Astrocyte (in vitro differentiated cells and primary cell): ENCODE measurements at regions not wholly inside any gene's neighbourhood (a gene's known extent, or its start where the extent isn't known, plus 50 kb on each side); places are given as distances from the start of the nearest gene placed in this dataset.

Experiments
- DNase-seq: peaks from one replicate; pipeline ENCODE4 v3.0.0-alpha.2; 2010; ENCODE audit warnings: low read depth
- FAIRE-seq: peaks from 2 replicates; lab custom pipeline; 2011; peaks lifted over from hg19 to GRCh38; lab: Jason Lieb, UNC
- H2AFZ ChIP-seq: 2 replicates; pipeline ENCODE4 v1.6.0; 2012; ENCODE audit warnings: low read depth, low read length, inconsistent platforms
- H3K27ac ChIP-seq: 2 replicates; pipeline ENCODE4 v1.5.1; 2011; ENCODE audit warnings: low read depth, low read length, inconsistent platforms
- H3K27me3 ChIP-seq: 2 replicates; pipeline ENCODE4 v1.6.0; 2011; ENCODE audit warnings: low read length, inconsistent platforms; ENCODE audit not compliant: insufficient read depth
- H3K36me3 ChIP-seq: 2 replicates; pipeline ENCODE4 v1.5.1; 2011; ENCODE audit warnings: low read length, inconsistent platforms; ENCODE audit not compliant: insufficient read depth
- H3K4me1 ChIP-seq: 2 replicates; pipeline ENCODE4 v1.5.1; 2011; ENCODE audit warnings: low read length, inconsistent platforms; ENCODE audit not compliant: insufficient read depth
- H3K4me2 ChIP-seq: 2 replicates; pipeline ENCODE4 v1.6.0; 2012; ENCODE audit warnings: low read length, inconsistent platforms
- H3K4me3 ChIP-seq: 2 replicates; pipeline ENCODE4 v1.5.1; 2011; ENCODE audit warnings: low read depth, mild to moderate bottlenecking, low read length, inconsistent platforms; ENCODE audit not compliant: insufficient read depth
- H3K79me2 ChIP-seq: 2 replicates; pipeline ENCODE4 v1.6.0; 2012; ENCODE audit warnings: mild to moderate bottlenecking, low read length, inconsistent platforms; ENCODE audit not compliant: insufficient read depth
- H3K9ac ChIP-seq: 2 replicates; pipeline ENCODE4 v1.6.0; 2012; ENCODE audit warnings: mild to moderate bottlenecking, low read length, inconsistent platforms
- H3K9me3 ChIP-seq: 2 replicates; pipeline ENCODE4 v1.5.1; 2012; ENCODE audit warnings: low read depth, mild to moderate bottlenecking, low read length, inconsistent platforms; ENCODE audit not compliant: insufficient read depth
- H4K20me1 ChIP-seq: 2 replicates; pipeline ENCODE4 v1.6.0; 2012; ENCODE audit warnings: low read length, inconsistent platforms; ENCODE audit not compliant: insufficient read depth
- H3K27ac Mint-ChIP-seq: one replicate; pipeline ENCODE4 v1.8.0; 2021; ENCODE audit warnings: mild to moderate bottlenecking, mixed read lengths; ENCODE audit not compliant: unreplicated experiment
- H3K27me3 Mint-ChIP-seq: one replicate; pipeline ENCODE4 v1.8.0; 2021; ENCODE audit warnings: low read depth, mixed read lengths; ENCODE audit not compliant: unreplicated experiment
- H3K36me3 Mint-ChIP-seq: one replicate; pipeline ENCODE4 v1.8.0; 2021; ENCODE audit warnings: low read depth, mixed read lengths; ENCODE audit not compliant: unreplicated experiment
- H3K4me1 Mint-ChIP-seq: one replicate; pipeline ENCODE4 v1.8.0; 2021; ENCODE audit warnings: low read depth, mixed read lengths; ENCODE audit not compliant: unreplicated experiment
- H3K4me3 Mint-ChIP-seq: one replicate; pipeline ENCODE4 v1.8.0; 2021; ENCODE audit warnings: mild to moderate bottlenecking, moderate library complexity, mixed read lengths; ENCODE audit not compliant: unreplicated experiment
- H3K9me3 Mint-ChIP-seq: one replicate; pipeline ENCODE4 v1.8.0; 2021; ENCODE audit warnings: mild to moderate bottlenecking, mixed read lengths; ENCODE audit not compliant: unreplicated experiment
- EZH2 ChIP-seq: IDR thresholded peaks from 2 replicates; pipeline ENCODE4 v1.6.1; 2012; ENCODE audit warnings: mild to moderate bottlenecking, low read length, inconsistent platforms; ENCODE audit not compliant: insufficient read depth
- TF ChIP-seq, protein P1 (sequence below): IDR thresholded peaks from 2 replicates; pipeline ENCODE4 v1.5.1; 2011; ENCODE audit warnings: low read depth, mild to moderate bottlenecking, inconsistent platforms, low read length, moderate library complexity; ENCODE audit not compliant: insufficient read depth

DNA sequence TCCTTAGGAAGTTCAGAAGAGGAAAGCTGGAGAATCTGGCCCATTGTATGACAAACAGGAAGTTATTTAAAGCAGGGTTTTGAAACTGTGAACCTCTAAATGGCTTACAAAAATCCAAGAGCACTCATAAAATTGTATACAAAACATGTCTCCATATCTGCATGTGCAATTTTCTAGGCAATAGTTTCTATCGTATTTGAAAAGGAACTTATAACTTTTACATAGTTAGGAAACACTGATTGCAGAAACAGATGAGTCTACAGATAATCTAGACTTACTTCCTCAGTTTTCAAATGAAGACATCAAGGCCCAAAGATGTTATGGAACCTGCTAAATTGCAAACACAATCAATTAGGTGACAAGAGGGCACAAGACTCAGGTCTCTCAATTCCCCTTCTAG, 53.3 kb upstream of the ETV6 start:
- Histone ChIP-seq H4K20me1 (no peaks in the 10 kb centered on the region), H3K4me3 (no peak overlapping the region), H3K9me3 (no peaks in the 10 kb centered on the region), H3K27me3 (no peaks in the 10 kb centered on the region), H2AFZ (no peak overlapping the region), H3K27ac (no peak overlapping the region), H3K4me2 (no peak overlapping the region), H3K4me1 (no peaks in the 10 kb centered on the region), H3K36me3 (no peaks in the 10 kb centered on the region), H3K79me2 (no peaks in the 10 kb centered on the region), H3K9ac (no peak overlapping the region)
- TF ChIP-seq, protein P1, sequence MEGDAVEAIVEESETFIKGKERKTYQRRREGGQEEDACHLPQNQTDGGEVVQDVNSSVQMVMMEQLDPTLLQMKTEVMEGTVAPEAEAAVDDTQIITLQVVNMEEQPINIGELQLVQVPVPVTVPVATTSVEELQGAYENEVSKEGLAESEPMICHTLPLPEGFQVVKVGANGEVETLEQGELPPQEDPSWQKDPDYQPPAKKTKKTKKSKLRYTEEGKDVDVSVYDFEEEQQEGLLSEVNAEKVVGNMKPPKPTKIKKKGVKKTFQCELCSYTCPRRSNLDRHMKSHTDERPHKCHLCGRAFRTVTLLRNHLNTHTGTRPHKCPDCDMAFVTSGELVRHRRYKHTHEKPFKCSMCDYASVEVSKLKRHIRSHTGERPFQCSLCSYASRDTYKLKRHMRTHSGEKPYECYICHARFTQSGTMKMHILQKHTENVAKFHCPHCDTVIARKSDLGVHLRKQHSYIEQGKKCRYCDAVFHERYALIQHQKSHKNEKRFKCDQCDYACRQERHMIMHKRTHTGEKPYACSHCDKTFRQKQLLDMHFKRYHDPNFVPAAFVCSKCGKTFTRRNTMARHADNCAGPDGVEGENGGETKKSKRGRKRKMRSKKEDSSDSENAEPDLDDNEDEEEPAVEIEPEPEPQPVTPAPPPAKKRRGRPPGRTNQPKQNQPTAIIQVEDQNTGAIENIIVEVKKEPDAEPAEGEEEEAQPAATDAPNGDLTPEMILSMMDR: no peak
- TF ChIP-seq EZH2: no peak
- peaks cover 4% of the 10 kb centered on the region for H3K27me3 Mint-ChIP-seq
- H3K36me3 Mint-ChIP-seq: no peaks in the 10 kb centered on the region
- H3K4me3 Mint-ChIP-seq: no peak overlapping the region
- H3K4me1 Mint-ChIP-seq: peaks cover 5% of the 10 kb centered on the region
- DNase-seq (no peak), FAIRE-seq (no peak)
- peaks cover 3% of the 10 kb centered on the region for H3K9me3 Mint-ChIP-seq
- H3K27ac Mint-ChIP-seq: no peak overlapping the region

DNA sequence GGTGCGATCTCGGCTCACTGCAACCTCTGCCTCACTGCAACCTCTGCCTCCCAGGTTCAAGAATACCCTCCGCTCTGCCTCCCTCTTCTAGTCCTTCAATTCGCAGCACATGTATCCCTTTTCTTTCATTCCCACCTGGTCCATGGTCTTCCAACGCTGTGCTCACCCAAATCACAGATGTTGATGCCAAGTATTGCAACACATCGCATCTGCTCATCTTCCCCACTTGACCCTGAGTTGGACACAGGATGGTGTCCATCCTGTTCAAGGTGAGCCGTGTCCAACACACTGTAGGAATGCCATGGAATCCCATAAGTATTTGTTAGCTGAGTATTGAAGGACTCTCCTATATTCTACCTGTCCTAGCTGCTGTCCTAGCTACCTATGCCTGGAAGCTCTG, 50.6 kb upstream of the ETV6 start:
- Mint-ChIP-seq H3K4me3 (no peak overlapping the region), H3K27ac (no peak overlapping the region), H3K36me3 (no peaks in the 10 kb centered on the region), H3K27me3 (peaks cover 4% of the 10 kb centered on the region), H3K9me3 (peaks cover 3% of the 10 kb centered on the region), H3K4me1 (peaks cover 5% of the 10 kb centered on the region)
- Histone ChIP-seq H4K20me1 (no peaks in the 10 kb centered on the region), H3K27me3 (no peaks in the 10 kb centered on the region), H3K9me3 (no peaks in the 10 kb centered on the region), H2AFZ (no peak overlapping the region), H3K27ac (no peak overlapping the region), H3K4me1 (no peaks in the 10 kb centered on the region), H3K4me2 (no peak overlapping the region), H3K4me3 (no peak overlapping the region), H3K9ac (no peak overlapping the region), H3K79me2 (no peaks in the 10 kb centered on the region), H3K36me3 (no peaks in the 10 kb centered on the region)
- no peak for TF ChIP-seq EZH2
- TF ChIP-seq, protein P1: no peak
- FAIRE-seq (no peak), DNase-seq (no peak)
